ENCODE measurements at regions not wholly inside any gene's neighbourhood (a gene's known extent, or its start where the extent isn't known, plus 50 kb on each side); places are given as distances from the start of the nearest gene placed in this dataset.

DNA sequence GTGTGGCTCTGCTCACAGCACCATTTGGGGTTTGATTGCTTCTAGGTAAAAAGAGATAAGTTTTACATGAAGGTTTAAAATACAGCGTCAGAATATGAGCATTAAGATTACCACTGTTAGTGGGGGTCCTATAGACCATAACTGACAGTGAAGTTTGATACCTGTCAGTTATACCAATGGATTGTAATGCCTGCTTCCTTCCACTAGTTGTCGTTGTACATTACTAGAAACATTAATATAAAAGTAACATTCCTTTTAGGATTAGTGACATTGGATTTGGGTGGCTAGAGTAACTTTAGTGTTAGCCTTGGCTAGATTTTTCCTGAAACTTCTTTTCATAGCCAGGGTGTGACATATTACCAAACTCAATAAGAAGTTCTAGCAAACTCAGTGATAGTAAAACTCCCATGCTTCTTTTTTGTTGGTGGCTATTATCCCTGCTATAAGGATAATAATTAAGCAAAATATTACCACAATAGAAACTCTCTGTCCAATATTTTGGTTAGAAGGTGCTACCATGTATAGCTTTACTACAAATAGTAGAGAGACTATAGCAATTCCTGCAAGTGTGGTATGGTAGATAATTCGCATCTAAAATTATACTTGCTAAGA, 57.1 kb downstream of the FAM181B start:
- WGBS, 2 experiments (ENCODE audit: insufficient coverage in 2 of 2): no CpG with 5 or more reads among the region's 3 CpGs
- Histone ChIP-seq H3K27ac (ENCODE audit: low read depth, low read length, severe bottlenecking) (no peak overlapping the region), H3K4me3 (ENCODE audit: extremely low read depth, insufficient read depth, low read length, poor library complexity, severe bottlenecking) (no peak overlapping the region), H3K9me3 (ENCODE audit: control insufficient read depth, low read length) (peaks cover 6% of the 10 kb centered on the region), H3K4me1 (ENCODE audit: control insufficient read depth, insufficient read depth, low read length, poor library complexity, severe bottlenecking) (no peaks in the 10 kb centered on the region), H3K36me3 (ENCODE audit: control insufficient read depth, insufficient read depth, low read length) (no peaks in the 10 kb centered on the region)

DNA sequence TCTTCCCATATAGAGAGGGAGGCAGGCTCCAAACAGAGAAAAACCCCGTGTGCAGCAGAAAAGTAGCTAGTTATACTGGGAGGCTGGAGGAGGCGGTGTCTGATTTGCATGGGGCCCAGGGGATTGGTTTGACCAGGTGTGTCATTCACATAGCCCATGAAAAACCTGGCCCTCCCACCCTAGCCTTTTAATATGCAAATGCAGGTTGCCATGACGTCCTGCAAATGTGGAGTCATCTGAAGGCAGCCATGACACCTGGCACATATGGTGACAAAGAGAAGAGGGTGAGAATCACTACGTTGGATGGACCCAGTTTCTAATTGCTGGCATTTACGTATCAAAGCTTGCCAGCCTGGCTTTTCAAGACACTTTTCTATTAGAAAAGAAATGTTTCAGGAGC, 57.8 kb downstream of the FAM181B start:
- no peak overlapping the region for H3K4me3 ChIP-seq (ENCODE audit: extremely low read depth, insufficient read depth, low read length, poor library complexity, severe bottlenecking)
- WGBS, 2 experiments (ENCODE audit: insufficient coverage in 2 of 2): 60 to 76% methylated on average over 3 to 5 of the region's 5 CpGs
- no peaks in the 10 kb centered on the region for H3K36me3 ChIP-seq (ENCODE audit: control insufficient read depth, insufficient read depth, low read length)
- no peak overlapping the region for H3K27ac ChIP-seq (ENCODE audit: low read depth, low read length, severe bottlenecking)
- no peaks in the 10 kb centered on the region for H3K4me1 ChIP-seq (ENCODE audit: control insufficient read depth, insufficient read depth, low read length, poor library complexity, severe bottlenecking)
- H3K9me3 ChIP-seq (ENCODE audit: control insufficient read depth, low read length): peaks cover 2% of the 10 kb centered on the region

DNA sequence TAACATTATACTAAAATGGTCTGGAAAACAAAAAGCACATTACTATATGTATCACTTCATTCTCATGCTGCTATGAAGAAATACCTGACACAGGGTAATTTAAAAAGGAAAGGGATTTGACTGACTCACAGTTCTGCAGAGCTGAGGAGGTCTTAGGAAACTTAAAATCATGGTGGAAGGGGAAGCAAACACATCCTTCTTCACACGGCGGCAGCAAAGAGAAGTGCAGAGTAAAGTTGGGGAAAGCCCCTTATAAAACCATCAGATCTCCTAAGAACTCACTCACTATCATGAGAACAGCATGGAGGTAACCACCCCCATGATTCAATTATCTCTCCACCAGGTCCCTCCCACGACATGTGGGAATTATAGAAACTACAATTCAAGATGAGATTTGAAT, 60.0 kb downstream of the FAM181B start:
- H3K36me3 ChIP-seq (ENCODE audit: control insufficient read depth, insufficient read depth, low read length): no peaks in the 10 kb centered on the region
- H3K27ac ChIP-seq (ENCODE audit: low read depth, low read length, severe bottlenecking): no peak overlapping the region
- no peaks in the 10 kb centered on the region for H3K4me1 ChIP-seq (ENCODE audit: control insufficient read depth, insufficient read depth, low read length, poor library complexity, severe bottlenecking)
- no peak overlapping the region for H3K4me3 ChIP-seq (ENCODE audit: extremely low read depth, insufficient read depth, low read length, poor library complexity, severe bottlenecking)
- H3K9me3 ChIP-seq (ENCODE audit: control insufficient read depth, low read length): no peaks in the 10 kb centered on the region
- WGBS, 2 experiments (ENCODE audit: insufficient coverage in 2 of 2): no CpG with 5 or more reads among the region's 3 CpGs

DNA sequence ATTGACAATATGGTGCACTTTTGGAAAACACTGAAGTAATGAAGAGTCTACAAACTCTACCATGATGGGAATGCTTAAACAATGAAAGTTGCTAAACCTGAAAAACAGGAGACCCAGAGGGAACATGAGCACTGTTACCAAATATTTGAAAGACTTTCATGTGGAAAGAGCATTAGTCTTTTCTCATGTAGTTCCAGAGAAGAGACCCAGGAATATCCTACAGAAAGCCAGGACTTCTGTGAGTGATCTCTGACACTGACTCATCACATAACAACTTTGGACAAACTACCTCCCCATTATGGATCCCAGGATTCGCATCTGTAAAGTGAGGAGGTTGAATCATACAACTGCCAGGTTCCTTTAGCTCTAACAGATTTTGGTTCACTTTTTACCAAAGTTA, 62.2 kb downstream of the FAM181B start:
- H3K4me1 ChIP-seq (ENCODE audit: control insufficient read depth, insufficient read depth, low read length, poor library complexity, severe bottlenecking): no peaks in the 10 kb centered on the region
- H3K9me3 ChIP-seq (ENCODE audit: control insufficient read depth, low read length): no peaks in the 10 kb centered on the region
- H3K36me3 ChIP-seq (ENCODE audit: control insufficient read depth, insufficient read depth, low read length): no peaks in the 10 kb centered on the region
- no peak overlapping the region for H3K4me3 ChIP-seq (ENCODE audit: extremely low read depth, insufficient read depth, low read length, poor library complexity, severe bottlenecking)
- H3K27ac ChIP-seq (ENCODE audit: low read depth, low read length, severe bottlenecking): no peak overlapping the region
- no CpG with 5 or more reads among the region's 1 CpG for WGBS, 2 experiments (ENCODE audit: insufficient coverage in 2 of 2)

DNA sequence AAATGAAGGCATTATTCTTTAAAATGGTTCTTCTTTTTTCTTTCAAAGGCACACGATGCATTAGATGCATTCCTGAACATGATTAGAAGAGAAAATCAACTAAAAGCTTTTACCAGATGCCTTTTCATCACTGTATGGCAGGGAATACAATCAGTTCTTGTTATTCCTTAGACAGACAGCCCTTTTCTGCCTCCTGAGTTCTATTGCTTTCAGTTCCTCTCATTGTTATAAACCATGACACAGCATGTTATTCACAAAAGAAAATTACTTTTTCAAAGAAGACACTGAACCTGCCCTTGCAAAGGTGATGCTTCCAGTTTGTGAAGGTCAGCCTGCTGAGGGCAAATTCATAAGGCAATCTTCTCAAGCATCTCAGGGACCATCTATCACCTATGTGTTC, 70.1 kb downstream of the FAM181B start:
- Histone ChIP-seq H3K4me3 (ENCODE audit: extremely low read depth, insufficient read depth, low read length, poor library complexity, severe bottlenecking) (no peak overlapping the region), H3K9me3 (ENCODE audit: control insufficient read depth, low read length) (no peaks in the 10 kb centered on the region), H3K27ac (ENCODE audit: low read depth, low read length, severe bottlenecking) (no peak overlapping the region), H3K4me1 (ENCODE audit: control insufficient read depth, insufficient read depth, low read length, poor library complexity, severe bottlenecking) (no peaks in the 10 kb centered on the region), H3K36me3 (ENCODE audit: control insufficient read depth, insufficient read depth, low read length) (no peaks in the 10 kb centered on the region)
- WGBS, 2 experiments (ENCODE audit: insufficient coverage in 2 of 2): no CpG with 5 or more reads among the region's 1 CpG

DNA sequence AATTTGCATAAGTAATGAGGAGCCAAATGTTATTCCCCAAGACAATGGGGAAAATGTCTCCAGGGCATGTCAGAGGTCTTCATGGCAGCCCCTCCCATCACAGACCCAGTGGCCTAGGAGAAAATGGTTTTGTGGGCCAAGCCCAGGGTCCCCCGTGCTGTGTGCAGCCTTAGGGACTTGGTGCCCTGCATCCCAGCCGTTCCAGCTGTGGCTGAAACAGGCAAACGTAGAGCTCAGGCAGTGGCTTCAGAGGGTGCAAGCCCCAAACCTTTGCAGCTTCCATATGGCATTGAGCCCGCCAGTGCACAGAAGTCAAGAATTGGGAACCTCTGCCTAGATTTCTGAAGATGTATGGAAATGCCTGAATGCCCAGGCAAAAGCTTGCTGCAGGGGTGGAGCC, 79.9 kb downstream of the FAM181B start:
- Histone ChIP-seq H3K36me3 (ENCODE audit: control insufficient read depth, insufficient read depth, low read length) (no peaks in the 10 kb centered on the region), H3K4me1 (ENCODE audit: control insufficient read depth, insufficient read depth, low read length, poor library complexity, severe bottlenecking) (no peaks in the 10 kb centered on the region), H3K9me3 (ENCODE audit: control insufficient read depth, low read length) (no peaks in the 10 kb centered on the region), H3K27ac (ENCODE audit: low read depth, low read length, severe bottlenecking) (no peak overlapping the region), H3K4me3 (ENCODE audit: extremely low read depth, insufficient read depth, low read length, poor library complexity, severe bottlenecking) (no peak overlapping the region)
- 76 to 85% methylated on average over 3 to 4 of the region's 4 CpGs for WGBS, 2 experiments (ENCODE audit: insufficient coverage in 2 of 2)

DNA sequence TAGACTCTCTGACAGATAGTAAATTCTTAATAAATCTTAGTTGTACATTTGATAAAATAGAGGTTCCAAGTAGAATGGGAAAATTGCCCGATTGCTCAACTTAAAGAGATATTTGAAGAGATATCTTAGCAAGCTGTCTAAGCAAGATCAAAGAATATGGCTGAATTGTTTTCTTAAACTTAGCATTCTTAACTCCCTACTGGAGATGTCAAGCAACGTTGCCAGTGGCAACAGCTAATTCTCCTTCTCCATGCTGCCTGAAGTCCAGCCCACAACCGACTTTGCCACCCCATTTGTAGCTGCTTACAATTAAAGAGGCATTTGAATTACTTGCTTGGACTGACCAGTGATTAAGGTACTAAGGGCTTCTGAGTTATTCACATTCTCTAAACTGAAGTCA, 94.4 kb downstream of the FAM181B start:
- Histone ChIP-seq H3K9me3 (ENCODE audit: control insufficient read depth, low read length) (peaks cover 4% of the 10 kb centered on the region), H3K36me3 (ENCODE audit: control insufficient read depth, insufficient read depth, low read length) (no peaks in the 10 kb centered on the region), H3K4me3 (ENCODE audit: extremely low read depth, insufficient read depth, low read length, poor library complexity, severe bottlenecking) (no peak overlapping the region), H3K4me1 (ENCODE audit: control insufficient read depth, insufficient read depth, low read length, poor library complexity, severe bottlenecking) (no peaks in the 10 kb centered on the region), H3K27ac (ENCODE audit: low read depth, low read length, severe bottlenecking) (no peak overlapping the region)
- WGBS, 2 experiments (ENCODE audit: insufficient coverage in 2 of 2): 75% methylated on average over 1 of the region's 3 CpGs; no CpG with 5 or more reads in 1 of the 2 experiments

DNA sequence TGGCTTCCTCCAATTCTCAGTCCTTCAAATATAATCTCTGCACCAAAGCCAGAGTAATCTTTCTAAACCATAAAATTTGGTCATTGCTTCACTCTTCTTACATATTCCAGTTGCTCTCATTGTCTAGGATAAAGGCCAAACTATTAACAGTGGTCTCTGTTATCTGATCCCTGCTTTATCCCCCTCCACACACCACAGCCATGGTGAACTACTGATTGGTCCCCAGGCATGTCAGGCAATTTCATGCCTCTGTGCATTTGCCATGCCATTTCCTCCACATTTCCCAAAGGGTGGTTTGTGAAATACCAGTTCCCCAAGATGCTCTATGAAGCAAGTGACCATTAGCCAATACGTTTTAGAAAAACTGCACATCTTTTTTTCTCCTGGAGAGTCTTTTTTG, 97.0 kb downstream of the FAM181B start:
- H3K27ac ChIP-seq (ENCODE audit: low read depth, low read length, severe bottlenecking): no peak overlapping the region
- no CpG with 5 or more reads among the region's 1 CpG for WGBS, 2 experiments (ENCODE audit: insufficient coverage in 2 of 2)
- H3K9me3 ChIP-seq (ENCODE audit: control insufficient read depth, low read length): peaks cover 4% of the 10 kb centered on the region
- H3K36me3 ChIP-seq (ENCODE audit: control insufficient read depth, insufficient read depth, low read length): no peaks in the 10 kb centered on the region
- H3K4me1 ChIP-seq (ENCODE audit: control insufficient read depth, insufficient read depth, low read length, poor library complexity, severe bottlenecking): no peaks in the 10 kb centered on the region
- no peak overlapping the region for H3K4me3 ChIP-seq (ENCODE audit: extremely low read depth, insufficient read depth, low read length, poor library complexity, severe bottlenecking)

DNA sequence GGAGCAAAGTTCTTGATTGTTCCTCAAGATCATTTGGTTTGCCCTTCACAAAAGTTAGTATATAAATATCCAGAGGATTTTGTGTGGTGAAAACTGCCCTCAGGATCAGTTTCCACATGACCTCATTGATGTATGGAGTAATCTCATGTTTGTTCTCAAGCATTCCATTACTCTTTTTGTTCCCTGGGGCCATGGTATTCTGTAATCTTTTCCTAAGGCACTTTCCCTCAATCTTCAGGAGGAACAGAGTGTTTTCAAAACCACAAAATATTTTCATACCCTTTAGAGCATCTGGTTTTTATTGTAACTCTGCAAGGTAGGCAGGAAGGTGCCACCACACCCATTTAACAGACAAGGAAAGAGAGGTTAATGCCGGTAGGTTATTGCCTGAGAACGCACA, 99.6 kb downstream of the FAM181B start:
- H3K27ac ChIP-seq (ENCODE audit: low read depth, low read length, severe bottlenecking): no peak overlapping the region
- 89 to 100% methylated on average over 1 to 2 of the region's 2 CpGs for WGBS, 2 experiments (ENCODE audit: insufficient coverage in 2 of 2)

DNA sequence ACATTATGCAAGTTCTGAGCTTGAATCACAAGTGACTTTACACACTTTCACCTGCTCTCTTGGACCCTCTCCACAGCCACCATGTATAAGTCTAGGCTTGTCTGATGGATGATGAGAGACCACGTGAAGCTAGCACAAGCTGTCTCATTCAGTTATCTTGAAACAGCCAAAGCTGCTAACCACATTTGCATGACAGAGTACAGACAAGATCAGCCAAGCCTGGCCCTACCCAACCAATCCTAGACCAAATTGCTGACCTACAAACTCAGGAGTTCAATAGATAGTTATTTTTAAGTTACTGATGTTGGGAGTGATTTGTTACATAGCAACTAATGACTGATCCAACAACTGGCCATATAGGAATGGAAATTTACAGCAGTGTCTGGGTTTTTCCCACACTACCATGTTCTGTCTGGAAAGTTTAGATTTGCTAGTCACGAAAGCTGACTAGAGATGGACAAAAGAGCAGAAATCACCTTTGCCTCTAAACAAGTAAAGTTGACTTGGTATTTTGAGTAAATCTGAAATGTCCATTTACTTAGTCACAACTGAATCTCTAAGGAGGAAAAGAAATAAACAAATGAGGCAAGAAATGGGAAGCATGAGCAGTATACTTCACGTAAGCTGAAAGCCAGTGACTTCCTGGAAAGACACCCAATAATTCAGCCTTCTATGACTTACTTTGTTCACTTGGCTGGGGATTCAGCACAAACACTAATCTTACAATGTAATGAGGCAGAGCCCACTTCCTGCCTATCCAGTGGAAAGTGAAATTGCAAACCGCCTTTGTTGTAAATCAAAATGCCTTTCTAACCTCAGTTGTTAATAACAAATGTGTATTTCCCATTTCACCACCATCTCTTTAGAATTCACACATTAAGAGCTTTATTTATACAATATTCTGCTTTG, 101.7 kb downstream of the FAM181B start:
- H3K4me3 ChIP-seq (ENCODE audit: extremely low read depth, insufficient read depth, low read length, poor library complexity, severe bottlenecking): no peak overlapping the region
- 86 to 89% methylated on average over 1 to 3 of the region's 4 CpGs for WGBS, 2 experiments (ENCODE audit: insufficient coverage in 2 of 2)
- H3K27ac ChIP-seq (ENCODE audit: low read depth, low read length, severe bottlenecking): peak overlapping the region; percentile 19

More for the DNA sequence above, 99.6 kb downstream of the FAM181B start:
- H3K4me1 ChIP-seq (ENCODE audit: control insufficient read depth, insufficient read depth, low read length, poor library complexity, severe bottlenecking): no peaks in the 10 kb centered on the region
- H3K36me3 ChIP-seq (ENCODE audit: control insufficient read depth, insufficient read depth, low read length): no peaks in the 10 kb centered on the region
- no peak overlapping the region for H3K4me3 ChIP-seq (ENCODE audit: extremely low read depth, insufficient read depth, low read length, poor library complexity, severe bottlenecking)
- H3K9me3 ChIP-seq (ENCODE audit: control insufficient read depth, low read length): peaks cover 7% of the 10 kb centered on the region

DNA sequence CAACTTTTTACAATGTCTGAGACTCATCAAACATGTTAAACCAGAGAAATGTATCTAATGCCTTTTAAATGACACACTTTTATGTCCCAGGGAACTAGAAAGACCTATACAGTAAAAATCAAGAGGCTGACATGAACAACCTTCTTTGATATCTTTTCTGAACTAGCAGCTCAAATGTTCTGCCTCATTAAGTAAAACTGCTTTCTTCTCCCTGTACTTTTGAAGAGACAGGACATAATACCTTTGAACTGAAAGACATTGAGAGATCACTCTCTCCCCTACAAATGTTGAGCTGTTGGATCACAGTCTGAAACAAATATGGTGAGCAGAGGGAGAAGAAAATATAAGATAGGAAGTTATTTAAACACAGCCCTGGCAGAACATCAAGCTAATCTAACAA, 123.0 kb downstream of the FAM181B start:
- H3K4me3 ChIP-seq (ENCODE audit: extremely low read depth, insufficient read depth, low read length, poor library complexity, severe bottlenecking): no peak overlapping the region

More for the DNA sequence above, 101.7 kb downstream of the FAM181B start:
- H3K36me3 ChIP-seq (ENCODE audit: control insufficient read depth, insufficient read depth, low read length): no peaks in the 10 kb centered on the region
- H3K9me3 ChIP-seq (ENCODE audit: control insufficient read depth, low read length): peaks cover 13% of the 10 kb centered on the region
- H3K4me1 ChIP-seq (ENCODE audit: control insufficient read depth, insufficient read depth, low read length, poor library complexity, severe bottlenecking): no peaks in the 10 kb centered on the region

More for the DNA sequence above, 123.0 kb downstream of the FAM181B start:
- Histone ChIP-seq H3K4me1 (ENCODE audit: control insufficient read depth, insufficient read depth, low read length, poor library complexity, severe bottlenecking) (no peaks in the 10 kb centered on the region), H3K36me3 (ENCODE audit: control insufficient read depth, insufficient read depth, low read length) (no peaks in the 10 kb centered on the region), H3K27ac (ENCODE audit: low read depth, low read length, severe bottlenecking) (no peak overlapping the region), H3K9me3 (ENCODE audit: control insufficient read depth, low read length) (no peaks in the 10 kb centered on the region)

Measured in mesodermal cell (in vitro differentiated cells).